Colonic mucosa (tissue), 4 donors: ENCODE measurements at regions not wholly inside any gene's neighbourhood (a gene's known extent, or its start where the extent isn't known, plus 50 kb on each side); places are given as distances from the start of the nearest gene placed in this dataset.

Experiments used
- DNase-seq: peaks from one replicate; pipeline ENCODE4 v3.0.0-alpha.2; 2020
- H3K27ac ChIP-seq: fragments of 200-600 bp; one replicate; pipeline ENCODE4 v1.8.0; 2021
- H3K27me3 ChIP-seq: fragments of 200-600 bp; one replicate; pipeline ENCODE4 v1.8.0; 2021
- H3K36me3 ChIP-seq: fragments of 200-600 bp; one replicate; pipeline ENCODE4 v1.8.0; 2021
- H3K4me1 ChIP-seq: fragments of 200-600 bp; one replicate; pipeline ENCODE4 v1.8.0; 2021; ENCODE audit warnings: mild to moderate bottlenecking
- H3K4me3 ChIP-seq: fragments of 200-600 bp; one replicate; pipeline ENCODE4 v1.8.0; 2021
- H3K9ac ChIP-seq, 2 donors: one replicate each; pipeline ENCODE4 v1.7.0; 2013; ENCODE audit warnings: control low read depth in 2 of 2, low read depth in 2 of 2, low read length in 2 of 2
- H3K9me3 ChIP-seq: fragments of 200-600 bp; one replicate; pipeline ENCODE4 v1.8.0; 2021
- intact Hi-C: fragments of 100-400 bp; cut with DNase I; formaldehyde crosslinking; loops from one replicate; pipeline ENCODE4 v1.14.1; 2022
- TF ChIP-seq, protein P1 (sequence below): fragments of 200-600 bp; IDR thresholded peaks from one replicate; pipeline ENCODE4 v1.8.0; 2022; ENCODE audit warnings: antibody characterized with exemption, mild to moderate bottlenecking
- donor health status: healthy.
- donor health status: DM: no; HTN: no; CAD: no.
- donor health status: DM: no; HTN: no; CAD: no.

DNA sequence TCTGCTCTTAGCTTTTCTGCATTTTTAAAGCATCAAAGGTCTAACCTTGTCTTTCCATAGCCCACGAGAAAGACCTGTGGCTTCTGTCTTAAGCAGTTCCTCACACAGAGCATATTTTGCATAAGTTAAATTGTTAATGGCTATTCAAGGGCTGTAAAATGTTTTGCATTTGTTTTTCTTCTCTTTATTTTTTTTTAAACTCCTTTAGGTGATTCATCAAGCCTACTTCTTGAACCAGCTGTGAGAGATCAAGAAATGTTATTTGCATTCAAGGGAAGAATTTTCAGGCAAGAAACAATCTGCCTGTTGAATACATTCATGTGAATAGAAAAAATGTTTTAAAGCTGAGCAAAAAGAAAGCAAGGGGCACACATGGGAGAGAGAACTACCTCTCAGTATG, 423.8 kb upstream of the FRG1 start:
- Histone ChIP-seq H3K36me3 (no peaks in the 10 kb centered on the region), H3K27ac (no peak overlapping the region), H3K4me3 (no peak overlapping the region), H3K9ac (no peak overlapping the region), H3K9me3 (no peaks in the 10 kb centered on the region), H3K27me3 (no peaks in the 10 kb centered on the region), H3K4me1 (no peaks in the 10 kb centered on the region)
- intact Hi-C loops = no loop called here
- no peak for DNase-seq
- TF ChIP-seq, protein P1, sequence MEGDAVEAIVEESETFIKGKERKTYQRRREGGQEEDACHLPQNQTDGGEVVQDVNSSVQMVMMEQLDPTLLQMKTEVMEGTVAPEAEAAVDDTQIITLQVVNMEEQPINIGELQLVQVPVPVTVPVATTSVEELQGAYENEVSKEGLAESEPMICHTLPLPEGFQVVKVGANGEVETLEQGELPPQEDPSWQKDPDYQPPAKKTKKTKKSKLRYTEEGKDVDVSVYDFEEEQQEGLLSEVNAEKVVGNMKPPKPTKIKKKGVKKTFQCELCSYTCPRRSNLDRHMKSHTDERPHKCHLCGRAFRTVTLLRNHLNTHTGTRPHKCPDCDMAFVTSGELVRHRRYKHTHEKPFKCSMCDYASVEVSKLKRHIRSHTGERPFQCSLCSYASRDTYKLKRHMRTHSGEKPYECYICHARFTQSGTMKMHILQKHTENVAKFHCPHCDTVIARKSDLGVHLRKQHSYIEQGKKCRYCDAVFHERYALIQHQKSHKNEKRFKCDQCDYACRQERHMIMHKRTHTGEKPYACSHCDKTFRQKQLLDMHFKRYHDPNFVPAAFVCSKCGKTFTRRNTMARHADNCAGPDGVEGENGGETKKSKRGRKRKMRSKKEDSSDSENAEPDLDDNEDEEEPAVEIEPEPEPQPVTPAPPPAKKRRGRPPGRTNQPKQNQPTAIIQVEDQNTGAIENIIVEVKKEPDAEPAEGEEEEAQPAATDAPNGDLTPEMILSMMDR = no peak

GRCh38 chr4:189519186-189519585, 421.5 kb upstream of the FRG1 start:
- TF ChIP-seq, protein P1 = no peak
- no peaks in the 10 kb centered on the region for H3K9me3 ChIP-seq

DNA sequence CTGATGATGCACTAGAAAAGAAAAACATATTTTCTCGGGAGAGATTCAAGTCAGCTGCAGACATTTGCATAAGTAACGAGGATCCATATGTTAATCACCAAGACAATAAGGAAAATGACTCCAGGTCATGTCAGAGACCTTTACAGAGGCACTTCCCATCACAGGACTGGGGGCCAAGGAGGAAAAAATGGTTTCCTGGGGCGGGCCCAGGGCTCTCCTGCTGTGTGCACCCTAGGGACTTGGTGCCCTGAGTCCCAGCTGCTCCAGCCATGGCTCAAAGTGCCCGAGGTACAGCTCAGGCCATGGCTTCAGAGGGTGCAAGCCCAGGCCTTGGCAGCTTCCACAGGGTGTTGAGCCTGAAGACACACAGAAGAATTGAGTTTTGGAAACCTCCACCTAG, 415.4 kb upstream of the FRG1 start:
- no peaks in the 10 kb centered on the region for H3K27me3 ChIP-seq
- intact Hi-C loops = no loop called here
- no peak overlapping the region for H3K27ac ChIP-seq
- H3K36me3 ChIP-seq = no peaks in the 10 kb centered on the region
- H3K4me3 ChIP-seq = no peak overlapping the region
- DNase-seq = no peak
- no peak overlapping the region for H3K9ac ChIP-seq
- no peaks in the 10 kb centered on the region for H3K4me1 ChIP-seq
- TF ChIP-seq, protein P1 = no peak
- H3K9me3 ChIP-seq = no peaks in the 10 kb centered on the region

More at GRCh38 chr4:189519186-189519585, 421.5 kb upstream of the FRG1 start:
- no peak overlapping the region for H3K9ac ChIP-seq
- no peaks in the 10 kb centered on the region for H3K36me3 ChIP-seq
- DNase-seq = no peak
- H3K4me3 ChIP-seq = no peak overlapping the region
- H3K27me3 ChIP-seq = no peaks in the 10 kb centered on the region
- intact Hi-C loops = no loop called here
- H3K4me1 ChIP-seq = no peaks in the 10 kb centered on the region
- no peak overlapping the region for H3K27ac ChIP-seq

DNA sequence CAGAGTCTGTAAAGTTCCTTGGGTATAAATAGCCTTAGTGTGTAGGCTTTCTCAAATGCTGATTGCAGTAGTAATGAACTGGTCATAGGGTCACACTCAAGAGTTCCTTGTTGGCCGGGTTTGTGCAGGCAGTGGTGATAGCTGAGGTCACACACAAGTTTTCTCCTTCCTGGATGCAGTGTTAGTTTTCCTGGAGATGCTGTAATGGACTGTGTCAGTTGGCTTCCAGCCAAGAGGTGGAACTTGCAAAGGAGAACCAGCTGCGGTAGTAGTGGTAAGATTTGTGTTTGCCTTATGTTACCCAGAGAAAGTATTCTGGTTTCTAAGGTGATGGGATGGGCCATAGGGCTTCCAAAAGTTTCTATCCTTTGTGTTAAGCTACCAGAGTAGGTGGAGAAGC, 409.8 kb upstream of the FRG1 start:
- no peak for DNase-seq
- intact Hi-C loops = no loop called here
- no peaks in the 10 kb centered on the region for H3K4me1 ChIP-seq
- TF ChIP-seq, protein P1 = no peak
- no peaks in the 10 kb centered on the region for H3K27me3 ChIP-seq
- H3K9me3 ChIP-seq = no peaks in the 10 kb centered on the region
- no peak overlapping the region for H3K9ac ChIP-seq
- H3K36me3 ChIP-seq = no peaks in the 10 kb centered on the region
- H3K4me3 ChIP-seq = no peak overlapping the region
- no peak overlapping the region for H3K27ac ChIP-seq

- no peak for DNase-seq
- Histone ChIP-seq H3K9me3 (no peaks in the 10 kb centered on the region), H3K9ac (no peak overlapping the region), H3K4me3 (no peak overlapping the region), H3K27me3 (no peaks in the 10 kb centered on the region), H3K36me3 (no peaks in the 10 kb centered on the region), H3K27ac (no peak overlapping the region), H3K4me1 (no peaks in the 10 kb centered on the region)
- intact Hi-C loops = no loop called here
- TF ChIP-seq, protein P1 = no peak
Measured at GRCh38 chr4:189533603-189534002, 407.1 kb upstream of the FRG1 start.

GRCh38 chr4:189547559-189547958, 393.1 kb upstream of the FRG1 start:
- DNase-seq = no peak
- Histone ChIP-seq H3K4me3 (no peak overlapping the region), H3K9me3 (no peaks in the 10 kb centered on the region), H3K27ac (no peak overlapping the region), H3K27me3 (no peaks in the 10 kb centered on the region), H3K4me1 (no peaks in the 10 kb centered on the region), H3K9ac (no peak overlapping the region), H3K36me3 (no peaks in the 10 kb centered on the region)
- TF ChIP-seq, protein P1 = no peak
- intact Hi-C loops = no loop called here
